ENCODE measurements at regions not wholly inside any gene's neighbourhood (a gene's known extent, or its start where the extent isn't known, plus 50 kb on each side); places are given as distances from the start of the nearest gene placed in this dataset.

GRCh38 chr13:97648881-97649224 lies 214.9 kb downstream of the RAP2A start:
- no peaks in the 10 kb centered on the region for H3K9me3 ChIP-seq (ENCODE audit: control insufficient read depth, insufficient read depth, low read depth, low read length)
- no peak overlapping the region for H3K27ac ChIP-seq (ENCODE audit: low read length)
- intact Hi-C loops (cut with micrococcal nuclease; ENCODE audit: unreplicated experiment): no loop called here
- TF ChIP-seq POLR2AphosphoS5 (IDR thresholded peaks at IDR 0.05; ENCODE audit: low read depth, low read length) (no peak), REST (IDR thresholded peaks at IDR 0.05; ENCODE audit: insufficient read depth in 1 of 2, low read depth in 2 of 2, low read length in 1 of 2) (no peak), TCF7L2 (IDR thresholded peaks at IDR 0.05; ENCODE audit: low read depth, low read length) (no peak), SIN3A (IDR thresholded peaks at IDR 0.05; ENCODE audit: borderline replicate concordance, insufficient read depth, low read depth, low read length) (no peak)
- TF ChIP-seq, protein P1, sequence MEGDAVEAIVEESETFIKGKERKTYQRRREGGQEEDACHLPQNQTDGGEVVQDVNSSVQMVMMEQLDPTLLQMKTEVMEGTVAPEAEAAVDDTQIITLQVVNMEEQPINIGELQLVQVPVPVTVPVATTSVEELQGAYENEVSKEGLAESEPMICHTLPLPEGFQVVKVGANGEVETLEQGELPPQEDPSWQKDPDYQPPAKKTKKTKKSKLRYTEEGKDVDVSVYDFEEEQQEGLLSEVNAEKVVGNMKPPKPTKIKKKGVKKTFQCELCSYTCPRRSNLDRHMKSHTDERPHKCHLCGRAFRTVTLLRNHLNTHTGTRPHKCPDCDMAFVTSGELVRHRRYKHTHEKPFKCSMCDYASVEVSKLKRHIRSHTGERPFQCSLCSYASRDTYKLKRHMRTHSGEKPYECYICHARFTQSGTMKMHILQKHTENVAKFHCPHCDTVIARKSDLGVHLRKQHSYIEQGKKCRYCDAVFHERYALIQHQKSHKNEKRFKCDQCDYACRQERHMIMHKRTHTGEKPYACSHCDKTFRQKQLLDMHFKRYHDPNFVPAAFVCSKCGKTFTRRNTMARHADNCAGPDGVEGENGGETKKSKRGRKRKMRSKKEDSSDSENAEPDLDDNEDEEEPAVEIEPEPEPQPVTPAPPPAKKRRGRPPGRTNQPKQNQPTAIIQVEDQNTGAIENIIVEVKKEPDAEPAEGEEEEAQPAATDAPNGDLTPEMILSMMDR (IDR thresholded peaks at IDR 0.05): no peak
- H3K4me1 ChIP-seq (ENCODE audit: control insufficient read depth, insufficient read depth, low read length): no peaks in the 10 kb centered on the region
- ChIA-PET CTCF (no interaction called here), POLR2A (no interaction called here)
- BruUV-seq (replicated peaks): no TSS peak
- H3K36me3 ChIP-seq (ENCODE audit: control insufficient read depth, insufficient read depth, low read length): no peaks in the 10 kb centered on the region
- in situ Hi-C loops (cut with HindIII; ENCODE audit: low pct_unique_long_range_greater_than_20kb, low sequenced_read_pairs): no loop called here
- no peak overlapping the region for H3K4me3 ChIP-seq (ENCODE audit: low read depth in 2 of 2, low read length in 2 of 2)
- no peaks in the 10 kb centered on the region for H3K27me3 ChIP-seq (ENCODE audit: control insufficient read depth, insufficient read depth, low read length)
- no peak for ATAC-seq
- DNase-seq (ENCODE audit: low read depth, low spot score): no peak

DNA sequence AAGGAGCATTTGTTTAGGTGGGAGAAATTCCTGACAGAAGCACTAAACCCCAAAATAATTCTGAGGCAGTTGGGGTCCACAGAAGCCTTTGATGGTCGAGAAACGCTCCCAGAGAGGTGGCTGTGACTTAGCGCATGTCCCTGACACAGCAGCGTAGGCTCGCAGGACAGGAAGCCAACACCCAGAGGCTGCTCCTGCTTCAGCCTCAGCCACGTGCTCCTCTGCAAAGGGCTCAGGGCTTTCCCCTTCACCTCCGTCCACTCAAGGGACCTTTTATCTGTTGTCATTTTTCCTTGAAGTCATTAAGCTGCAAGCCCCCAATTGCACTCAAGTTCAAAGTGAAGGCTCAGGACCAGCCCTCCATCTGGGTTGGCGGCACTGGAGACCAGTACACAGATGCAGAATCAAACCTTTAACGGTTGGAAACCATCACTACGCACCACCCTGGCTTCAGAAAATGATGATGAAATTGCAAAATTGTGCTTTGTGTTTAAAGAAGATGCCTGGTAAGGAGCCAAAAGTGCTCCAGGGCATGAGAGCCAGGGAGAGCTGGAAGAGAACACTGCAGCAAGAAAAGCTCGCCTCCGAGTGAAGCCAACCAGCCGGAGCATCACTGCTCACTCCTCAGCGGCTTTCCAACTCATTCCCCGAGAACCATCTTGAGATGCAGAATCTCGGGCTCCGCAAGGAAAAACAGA lies 219.6 kb downstream of the RAP2A start:
- CTCF ChIA-PET: no interaction called here

More for the DNA sequence above, 219.6 kb downstream of the RAP2A start:
- DNase-seq (ENCODE audit: low read depth, low spot score) (no peak), ATAC-seq (no peak)
- no TSS peak for BruUV-seq (replicated peaks)
- Histone ChIP-seq H3K27me3 (ENCODE audit: control insufficient read depth, insufficient read depth, low read length) (no peaks in the 10 kb centered on the region), H3K4me1 (ENCODE audit: control insufficient read depth, insufficient read depth, low read length) (no peaks in the 10 kb centered on the region), H3K4me3 (ENCODE audit: low read depth in 2 of 2, low read length in 2 of 2) (no peak overlapping the region), H3K27ac (ENCODE audit: low read length) (no peak overlapping the region), H3K9me3 (ENCODE audit: control insufficient read depth, insufficient read depth, low read depth, low read length) (no peaks in the 10 kb centered on the region), H3K36me3 (ENCODE audit: control insufficient read depth, insufficient read depth, low read length) (no peaks in the 10 kb centered on the region)
- no peak for TF ChIP-seq POLR2AphosphoS5 (IDR thresholded peaks at IDR 0.05; ENCODE audit: low read depth, low read length)
- no peak for TF ChIP-seq REST (IDR thresholded peaks at IDR 0.05; ENCODE audit: insufficient read depth in 1 of 2, low read depth in 2 of 2, low read length in 1 of 2)
- no peak for TF ChIP-seq TCF7L2 (IDR thresholded peaks at IDR 0.05; ENCODE audit: low read depth, low read length)
- no peak for TF ChIP-seq SIN3A (IDR thresholded peaks at IDR 0.05; ENCODE audit: borderline replicate concordance, insufficient read depth, low read depth, low read length)
- TF ChIP-seq, protein P1 (IDR thresholded peaks at IDR 0.05): no peak
- in situ Hi-C loops (cut with HindIII; ENCODE audit: low pct_unique_long_range_greater_than_20kb, low sequenced_read_pairs): no loop called here
- POLR2A ChIA-PET: no interaction called here
- intact Hi-C loops (cut with micrococcal nuclease; ENCODE audit: unreplicated experiment): no loop called here
